Fibroblast of mammary gland (primary cell): ENCODE measurements at regions not wholly inside any gene's neighbourhood (a gene's known extent, or its start where the extent isn't known, plus 50 kb on each side); places are given as distances from the start of the nearest gene placed in this dataset.

ENCODE experiments used
- DNase-seq: peaks from one replicate; pipeline ENCODE4 v3.0.0-alpha.2; 2010; ENCODE audit warnings: low read depth
- H3K4me3 ChIP-seq: 2 replicates; pipeline ENCODE4 v1.5.1; 2011; ENCODE audit warnings: low read depth, mild to moderate bottlenecking, low read length, moderate library complexity; ENCODE audit not compliant: control insufficient read depth
- CTCF ChIP-seq: conservative IDR thresholded peaks from 2 replicates; pipeline ENCODE4 v1.5.1; 2011; ENCODE audit warnings: low read depth, low read length, inconsistent platforms; ENCODE audit not compliant: control insufficient read depth, insufficient read depth

GRCh38 chr11:92844197-92844596, 125.3 kb upstream of the MTNR1B start:
- no peak overlapping the region for H3K4me3 ChIP-seq
- TF ChIP-seq CTCF, result no peak
- DNase-seq, result no peak

- no peak overlapping the region for H3K4me3 ChIP-seq
- no peak for TF ChIP-seq CTCF
- no peak for DNase-seq
Observed at GRCh38 chr11:92845390-92845789, 124.1 kb upstream of the MTNR1B start.

GRCh38 chr11:92845805-92846204, 123.6 kb upstream of the MTNR1B start:
- DNase-seq, result no peak
- no peak overlapping the region for H3K4me3 ChIP-seq
- no peak for TF ChIP-seq CTCF

GRCh38 chr11:92846491-92847125, 122.8 kb upstream of the MTNR1B start:
- no peak overlapping the region for H3K4me3 ChIP-seq
- TF ChIP-seq CTCF, result no peak
- DNase-seq, result no peak

- no peak for TF ChIP-seq CTCF
- DNase-seq, result no peak
- no peak overlapping the region for H3K4me3 ChIP-seq
Observed at GRCh38 chr11:92848578-92848977, 120.9 kb upstream of the MTNR1B start.

GRCh38 chr11:92850296-92850826, 119.1 kb upstream of the MTNR1B start:
- DNase-seq, result no peak
- no peak for TF ChIP-seq CTCF
- no peak overlapping the region for H3K4me3 ChIP-seq

GRCh38 chr11:92852229-92852628, 117.2 kb upstream of the MTNR1B start:
- DNase-seq, result no peak
- TF ChIP-seq CTCF, result no peak

More at GRCh38 chr11:92852229-92852628, 117.2 kb upstream of the MTNR1B start:
- no peak overlapping the region for H3K4me3 ChIP-seq
